ENCODE measurements at regions not wholly inside any gene's neighbourhood (a gene's known extent, or its start where the extent isn't known, plus 50 kb on each side); places are given as distances from the start of the nearest gene placed in this dataset.

GRCh38 chr1:239647045-239647444 is 260.7 kb downstream of the CHRM3 start:
- H4K20me1 ChIP-seq (replicated peaks in 1 of 2; ENCODE audit: control insufficient read depth in 1 of 2, insufficient read depth in 2 of 2, low read length in 2 of 2), result no peaks in the 10 kb centered on the region
- H2AK5ac ChIP-seq (ENCODE audit: low read depth, low read length), result no peak overlapping the region
- no peak overlapping the region for H2BK20ac ChIP-seq (ENCODE audit: low read length)
- no peak overlapping the region for H3K27ac ChIP-seq (ENCODE audit: low read depth, low read length)
- POLR2A ChIA-PET (ENCODE audit: partially characterized antibody), result no interaction called here
- no peak overlapping the region for H3K4me3 ChIP-seq (ENCODE audit: extremely low read depth in 1 of 4, insufficient read depth in 2 of 4, low read depth in 3 of 4, low read length in 4 of 4)
- no peak overlapping the region for H2BK5ac ChIP-seq (ENCODE audit: low read depth, low read length)
- no peak overlapping the region for H3K14ac ChIP-seq (ENCODE audit: insufficient read length)
- DNase-seq (ENCODE audit: low read depth in 1 of 2, low spot score in 2 of 2), result no peak
- H3K4me1 ChIP-seq (replicated peaks in 1 of 4; ENCODE audit: control insufficient read depth in 3 of 4, insufficient read depth in 4 of 4, low read length in 3 of 4), result peaks cover 0 to 5% (median 2%) of the 10 kb centered on the region in 4 experiments; a peak in 2 of 7 replicates
- peaks cover 0 to 11% (median 1%) of the 10 kb centered on the region in 4 experiments; a peak in 3 of 8 replicates for H3K36me3 ChIP-seq (ENCODE audit: control insufficient read depth in 2 of 4, insufficient read depth in 4 of 4, low read length in 3 of 4)
- H3K27me3 ChIP-seq (replicated peaks in 1 of 4; ENCODE audit: control insufficient read depth in 3 of 4, extremely low read depth in 1 of 4, insufficient read depth in 3 of 4, low read length in 3 of 4), result no peaks in the 10 kb centered on the region
- no peak overlapping the region for H3K56ac ChIP-seq (replicated peaks; ENCODE audit: insufficient read length, low read depth, low read length)
- no peak overlapping the region for H3K4ac ChIP-seq (replicated peaks; ENCODE audit: insufficient read length, low read depth, low read length)
- no peaks in the 10 kb centered on the region for H3K79me2 ChIP-seq (ENCODE audit: control insufficient read depth in 1 of 2, insufficient read depth in 2 of 2, low read length in 2 of 2)
- no peak overlapping the region for H4K91ac ChIP-seq (replicated peaks; ENCODE audit: insufficient read length, low read length)
- FAIRE-seq, result no peak
- H3K4me2 ChIP-seq (ENCODE audit: insufficient read depth in 1 of 2, low read depth in 2 of 2, low read length in 2 of 2), result no peak overlapping the region
- H4K5ac ChIP-seq (ENCODE audit: insufficient read length, low read depth, low read length), result no peak overlapping the region
- no peak overlapping the region for H2AFZ ChIP-seq (ENCODE audit: low read length)
- H3K9me3 ChIP-seq (ENCODE audit: insufficient read depth in 2 of 2, low read depth in 1 of 2, low read length in 1 of 2), result peaks cover 5 to 11% of the 10 kb centered on the region in 2 experiments; a peak in 2 of 4 replicates
- no peak overlapping the region for H3K9ac ChIP-seq (replicated peaks in 1 of 4; ENCODE audit: extremely low read depth in 1 of 4, low read depth in 3 of 4, low read length in 3 of 4)
- H2BK15ac ChIP-seq (ENCODE audit: low read length), result no peak overlapping the region
- H4K8ac ChIP-seq (ENCODE audit: extremely low read depth, insufficient read depth, low read length), result no peak overlapping the region
- H3K23me2 ChIP-seq (ENCODE audit: low read depth, low read length), result no peaks in the 10 kb centered on the region
- CTCF ChIA-PET (ENCODE audit: partially characterized antibody), result interaction anchor here (1.1 kb wide), 1 partner anchor 14 kb away, joined by 3 read pairs; no protein-coding TSS in a partner anchor
- 96 to 100% methylated on average over 1 to 3 of the region's 3 CpGs for WGBS, 2 experiments (ENCODE audit: extremely low coverage in 1 of 2, insufficient coverage in 1 of 2, insufficient read length in 1 of 2, insufficient replicate concordance in 2 of 2, low coverage in 1 of 2, low lambda C conversion rate in 2 of 2, missing lambda C conversion rate in 1 of 2)
- H2BK12ac ChIP-seq (ENCODE audit: low read depth, low read length), result no peak overlapping the region
- no peak overlapping the region for H2BK120ac ChIP-seq (replicated peaks; ENCODE audit: low read depth, low read length)
- no peak overlapping the region for H3K23ac ChIP-seq (ENCODE audit: insufficient read length)
- H3K79me1 ChIP-seq (ENCODE audit: low read depth, low read length), result no peaks in the 10 kb centered on the region
- no peak overlapping the region for H3K18ac ChIP-seq (ENCODE audit: extremely low read depth, low read length)
- TF ChIP-seq SIRT6 (IDR thresholded peaks at IDR 0.05; ENCODE audit: low read length) (no peak), POLR2A (IDR thresholded peaks at IDR 0.05; ENCODE audit: control extremely low read depth in 1 of 2, low read depth in 2 of 2, low read length in 2 of 2) (no peak), MAX (IDR thresholded peaks at IDR 0.05) (no peak), POLR2AphosphoS5 (IDR thresholded peaks at IDR 0.05; ENCODE audit: low read depth, low read length) (no peak), E2F6 (IDR thresholded peaks at IDR 0.05) (no peak), BCL11A (IDR thresholded peaks at IDR 0.05; ENCODE audit: low read depth in 2 of 2, low read length in 2 of 2) (no peak), SUZ12 (IDR thresholded peaks at IDR 0.05; ENCODE audit: low read length) (no peak), RAD21 (IDR thresholded peaks at IDR 0.05 in 1 of 2, conservative IDR thresholded peaks at IDR 0.05 in 1 of 2; ENCODE audit: low read depth in 2 of 2, low read length in 2 of 2) (no peak), SRF (IDR thresholded peaks at IDR 0.05; ENCODE audit: low read depth, low read length) (no peak), TBP (IDR thresholded peaks at IDR 0.05; ENCODE audit: low read depth, low read length) (no peak), EZH2 (IDR thresholded peaks at IDR 0.05; ENCODE audit: low read depth, low read length, severe bottlenecking) (no peak), RBBP5 (IDR thresholded peaks at IDR 0.05; ENCODE audit: borderline replicate concordance, low read depth, low read length) (no peak), YY1 (IDR thresholded peaks at IDR 0.05; ENCODE audit: low read depth, low read length) (no peak)

Data from H1 (cell line).